ENCODE measurements at regions not wholly inside any gene's neighbourhood (a gene's known extent, or its start where the extent isn't known, plus 50 kb on each side); places are given as distances from the start of the nearest gene placed in this dataset.

GRCh38 chr2:118616432-118616831 is 231.0 kb downstream of the EN1 start:
- Histone ChIP-seq H3K4me2 (ENCODE audit: insufficient read depth, low read length) (no peak overlapping the region), H3K9me1 (ENCODE audit: control insufficient read depth, insufficient read depth, low read length) (no peaks in the 10 kb centered on the region), H3K27ac (ENCODE audit: extremely low read depth, low read depth, low read length) (no peak overlapping the region), H3K9ac (ENCODE audit: insufficient read depth in 1 of 2, low read depth in 2 of 2, low read length in 2 of 2) (no peak overlapping the region), H3K36me3 (ENCODE audit: control insufficient read depth, insufficient read depth, low read length) (no peaks in the 10 kb centered on the region), H3K27me3 (ENCODE audit: control insufficient read depth in 2 of 2, insufficient read depth in 2 of 2, low read length in 2 of 2) (peaks cover 14 to 43% of the 10 kb centered on the region in 2 experiments; a peak in 3 of 5 replicates), H3K4me1 (replicated peaks in 1 of 2; ENCODE audit: control insufficient read depth in 2 of 2, insufficient read depth in 2 of 2, low read length in 2 of 2) (no peaks in the 10 kb centered on the region), H2AFZ (ENCODE audit: low read depth, low read length) (no peak overlapping the region), H3K79me2 (ENCODE audit: control insufficient read depth, insufficient read depth, low read length) (no peaks in the 10 kb centered on the region), H4K20me1 (replicated peaks; ENCODE audit: control insufficient read depth, insufficient read depth, low read length) (no peaks in the 10 kb centered on the region), H3K4me3 (no peak overlapping the region), H3K9me3 (replicated peaks; ENCODE audit: control insufficient read depth, insufficient read depth, low read depth, low read length) (no peaks in the 10 kb centered on the region)
- POLR2A ChIA-PET = no interaction called here
- ATAC-seq = no peak
- no TSS peak for BruUV-seq (replicated peaks)
- intact Hi-C loops (cut with micrococcal nuclease) (no loop called here), in situ Hi-C loops (cut with MboI) (no loop called here)
- CTCF ChIA-PET (ENCODE audit: low intra/inter-chr PET ratio) = no interaction called here
- no peak for FAIRE-seq
- DNase-seq (ENCODE audit: extremely low read depth in 1 of 4, low spot score in 3 of 4) = no peak
- WGBS (ENCODE audit: insufficient coverage, low coverage, missing lambda C conversion rate) = 3% methylated on average over 7 of the region's 7 CpGs
- TF ChIP-seq RB1 (IDR thresholded peaks at IDR 0.05; ENCODE audit: low read depth) = no peak
- TF ChIP-seq ZFP36 (IDR thresholded peaks at IDR 0.05; ENCODE audit: low read depth, low read length, partially characterized antibody) = no peak
- TF ChIP-seq KDM5B (IDR thresholded peaks at IDR 0.05; ENCODE audit: insufficient replicate concordance, low read depth, low read length) = no peak
- no peak for TF ChIP-seq BMI1 (IDR thresholded peaks at IDR 0.05; ENCODE audit: low read length)
- TF ChIP-seq HDAC2 (IDR thresholded peaks at IDR 0.05) = no peak
- TF ChIP-seq MCM2 (IDR thresholded peaks at IDR 0.05; ENCODE audit: low read depth) = no peak
- TF ChIP-seq FOXK2 (conservative IDR thresholded peaks at IDR 0.05 in 1 of 2, IDR thresholded peaks at IDR 0.05 in 1 of 2; ENCODE audit: low read depth in 2 of 2) = no peak
- no peak for TF ChIP-seq FOS (IDR thresholded peaks at IDR 0.05; ENCODE audit: extremely low read depth, insufficient read length)
- no peak for TF ChIP-seq RERE (CRISPR knock-in tag; IDR thresholded peaks at IDR 0.05; ENCODE audit: borderline replicate concordance)
- no peak for TF ChIP-seq EP400 (IDR thresholded peaks at IDR 0.05)
- TF ChIP-seq TAL1 (IDR thresholded peaks at IDR 0.05) = no peak
- TF ChIP-seq GTF3C2 (IDR thresholded peaks at IDR 0.05; ENCODE audit: borderline replicate concordance, extremely low read depth, insufficient read length) = no peak
- no peak for TF ChIP-seq TEAD2 (tag; IDR thresholded peaks at IDR 0.05)

Measured in K562 (cell line).